HG03159 (cell line): ENCODE measurements at regions not wholly inside any gene's neighbourhood (a gene's known extent, or its start where the extent isn't known, plus 50 kb on each side); places are given as distances from the start of the nearest gene placed in this dataset.

Experiments used
- ATAC-seq: cut with Tn5 transposase; IDR thresholded peaks from one replicate; pipeline ENCODE4 v1.9.1; 2021; ENCODE audit warnings: mild to moderate bottlenecking, moderate library complexity; ENCODE audit not compliant: unreplicated experiment

- ATAC-seq: no peak
Measured at GRCh38 chr20:7383216-7383615, 557.0 kb downstream of the HAO1 start.

GRCh38 chr20:7387638-7388193, 552.5 kb downstream of the HAO1 start:
- no peak for ATAC-seq

DNA sequence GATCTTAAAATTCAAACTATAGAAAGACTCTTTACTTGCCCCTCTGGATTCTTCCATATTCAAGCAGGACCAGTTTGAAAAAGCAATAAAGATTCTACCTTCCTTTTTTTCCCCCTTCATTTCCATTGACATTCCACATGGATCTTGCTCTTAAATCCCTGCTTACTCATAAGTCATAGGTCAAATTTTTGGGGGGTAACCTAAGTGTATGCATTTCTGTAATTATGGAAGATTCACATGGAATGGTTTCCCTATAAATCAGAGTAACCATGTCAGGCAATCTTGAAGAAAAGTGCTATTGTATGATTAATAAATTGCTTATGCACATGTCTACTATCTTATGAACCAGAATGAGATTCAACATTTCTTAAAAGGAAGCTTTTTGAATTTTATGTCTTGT, 551.0 kb downstream of the HAO1 start:
- no peak for ATAC-seq

DNA sequence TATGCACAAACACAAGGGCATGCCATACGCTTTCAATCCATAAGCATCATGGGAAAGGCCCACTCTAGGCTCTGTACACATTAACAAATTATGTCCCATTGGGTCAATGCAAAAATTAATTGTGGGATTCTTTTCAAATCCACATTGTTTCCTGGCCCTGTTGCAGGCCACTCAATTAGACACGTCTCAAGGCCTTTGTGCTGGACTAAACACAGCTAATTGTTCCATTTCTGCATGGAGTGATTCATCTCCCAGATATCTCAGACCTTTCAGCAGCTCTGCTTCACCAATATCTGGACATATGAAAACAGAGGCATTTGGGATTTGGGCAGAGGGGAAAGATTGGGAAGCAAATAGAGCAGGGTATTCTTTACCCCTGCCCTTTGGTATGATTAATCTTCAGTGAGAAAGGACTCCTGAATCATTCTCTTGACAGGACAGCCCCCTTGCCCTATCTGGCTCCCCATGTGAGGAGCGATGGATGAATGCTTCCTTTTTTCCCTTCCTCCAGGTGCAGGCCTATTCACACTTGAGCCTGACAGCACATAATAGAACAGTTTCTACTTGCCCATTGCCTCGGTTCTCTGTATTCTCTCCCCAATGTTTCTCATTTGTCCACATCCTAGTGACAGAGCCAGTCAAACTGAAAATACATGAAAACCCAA, 547.6 kb downstream of the HAO1 start:
- ATAC-seq: no peak

DNA sequence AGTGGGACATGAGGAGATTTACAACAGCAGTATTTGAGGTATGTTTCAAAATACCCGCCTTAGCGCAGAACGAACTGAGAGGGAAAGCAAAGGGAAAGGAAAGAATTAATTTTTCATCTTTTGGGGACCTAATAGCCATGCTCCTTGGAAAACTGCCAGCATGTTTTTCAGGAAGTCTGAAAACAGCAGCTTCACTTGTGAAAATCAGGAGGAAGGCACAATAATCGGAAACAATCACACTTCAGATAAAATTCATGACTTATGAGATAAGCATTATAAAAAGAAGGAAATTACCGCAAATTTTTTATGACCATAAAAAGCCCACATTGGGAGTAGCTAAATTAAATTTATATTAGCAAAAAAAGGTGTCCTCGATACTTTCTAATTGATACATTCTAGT, 541.1 kb downstream of the HAO1 start:
- ATAC-seq: no peak

DNA sequence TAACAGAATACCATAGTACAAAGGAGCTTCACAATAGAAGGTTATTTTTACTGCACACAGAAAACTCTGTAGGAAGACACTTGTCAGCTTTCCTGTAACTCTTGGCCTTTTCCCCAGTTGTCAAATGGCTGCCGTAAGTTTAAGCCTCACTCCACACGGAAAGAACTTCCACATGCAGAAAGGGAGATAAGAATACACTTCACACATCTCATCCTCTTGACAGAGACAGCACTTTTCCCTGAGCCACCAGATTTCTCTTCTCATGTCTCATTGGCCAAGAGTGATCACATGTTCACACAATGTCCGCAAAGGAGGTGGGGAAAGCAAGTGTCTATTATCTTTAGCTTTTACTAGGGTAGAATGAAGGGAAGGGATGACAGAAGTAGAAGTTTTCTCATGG, 540.7 kb downstream of the HAO1 start:
- no peak for ATAC-seq

- ATAC-seq: no peak
Measured at GRCh38 chr20:7406671-7407070, 533.6 kb downstream of the HAO1 start.

DNA sequence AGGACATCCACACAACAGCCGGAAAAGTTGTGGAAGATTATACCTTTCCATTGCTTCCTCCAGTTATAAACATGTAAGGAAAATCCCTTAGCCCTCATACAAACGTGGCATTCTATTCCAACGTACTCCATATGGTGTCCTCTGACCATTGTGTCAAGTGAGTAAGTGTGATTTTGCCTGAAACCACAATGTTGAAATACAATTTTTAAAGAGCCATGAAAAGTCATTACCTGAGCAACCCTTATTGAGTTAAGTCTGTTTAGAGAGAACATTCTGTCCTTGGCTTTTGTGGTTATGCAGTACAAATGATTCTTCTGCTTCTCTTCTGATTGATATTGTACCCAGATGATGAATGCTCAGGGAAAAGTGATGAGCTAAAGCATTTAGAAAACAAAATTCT, 530.1 kb downstream of the HAO1 start:
- no peak for ATAC-seq

- ATAC-seq: no peak
Measured at GRCh38 chr20:7411075-7411474, 529.2 kb downstream of the HAO1 start.

- ATAC-seq: no peak
Measured at GRCh38 chr20:7415427-7415826, 524.8 kb downstream of the HAO1 start.

- no peak for ATAC-seq
Measured at GRCh38 chr20:7416382-7416781, 523.9 kb downstream of the HAO1 start.

- ATAC-seq: no peak
Measured at GRCh38 chr20:7420345-7420744, 519.9 kb downstream of the HAO1 start.

- ATAC-seq: no peak
Measured at GRCh38 chr20:7426890-7427496, 513.3 kb downstream of the HAO1 start.

GRCh38 chr20:7428946-7429345, 511.3 kb downstream of the HAO1 start:
- no peak for ATAC-seq

GRCh38 chr20:7432612-7433011, 507.6 kb downstream of the HAO1 start:
- no peak for ATAC-seq

DNA sequence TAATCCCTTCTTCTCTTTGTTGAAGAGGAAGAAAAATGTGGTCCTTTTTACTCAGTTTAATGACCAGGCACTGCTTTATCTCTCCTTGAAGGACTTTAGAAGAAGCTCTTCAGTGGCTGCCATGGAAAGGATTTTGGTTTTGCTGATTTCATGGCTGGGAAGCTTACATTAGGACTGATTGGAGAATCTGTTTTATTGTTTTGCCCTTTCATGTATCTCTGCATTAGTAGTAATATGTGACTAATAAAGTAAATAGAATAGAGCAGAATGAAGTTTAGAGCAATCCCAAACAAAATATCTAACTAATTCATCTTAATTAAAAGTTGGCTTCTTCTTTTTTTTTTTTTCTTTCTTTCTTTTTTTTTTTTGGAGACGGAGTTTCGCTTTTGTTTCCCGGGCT, 502.9 kb downstream of the HAO1 start:
- no peak for ATAC-seq

DNA sequence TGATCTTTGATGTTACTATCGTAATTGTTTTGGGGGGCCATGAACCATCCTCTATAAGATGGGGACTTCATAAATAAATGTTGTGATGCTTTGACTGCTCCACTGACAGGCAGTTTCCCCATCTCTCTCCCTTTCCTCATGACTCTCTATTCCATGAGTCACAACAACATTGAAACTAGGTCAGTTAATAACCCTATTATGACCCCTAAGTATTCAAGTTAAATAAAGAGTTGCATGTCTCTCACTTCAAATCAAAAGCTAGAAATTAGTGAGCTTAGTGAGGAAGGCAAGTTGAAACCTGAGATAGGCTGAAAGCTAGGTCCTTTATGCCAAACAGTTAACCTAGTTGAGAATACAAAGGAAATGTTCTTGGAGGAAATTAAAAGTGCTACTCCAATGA, 491.0 kb downstream of the HAO1 start:
- no peak for ATAC-seq

DNA sequence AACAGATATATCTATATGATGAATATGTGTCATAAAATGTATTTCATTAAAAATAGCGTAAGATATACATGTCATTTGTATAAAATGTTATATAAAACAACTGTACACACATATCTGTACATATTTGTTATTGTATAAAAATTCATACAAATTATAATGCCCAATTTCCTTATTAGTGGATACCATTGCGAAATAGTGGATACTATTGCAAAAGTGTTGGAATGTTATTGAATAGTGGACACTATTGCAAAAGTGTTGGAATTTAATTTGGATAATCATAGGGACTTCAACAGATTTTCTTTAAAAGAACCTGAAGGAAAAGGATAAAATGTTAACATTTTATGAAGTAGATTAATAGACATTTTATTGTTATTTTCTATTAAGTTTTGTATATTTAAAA, 487.4 kb downstream of the HAO1 start:
- no peak for ATAC-seq

GRCh38 chr20:7454047-7454446, 486.2 kb downstream of the HAO1 start:
- ATAC-seq: no peak

DNA sequence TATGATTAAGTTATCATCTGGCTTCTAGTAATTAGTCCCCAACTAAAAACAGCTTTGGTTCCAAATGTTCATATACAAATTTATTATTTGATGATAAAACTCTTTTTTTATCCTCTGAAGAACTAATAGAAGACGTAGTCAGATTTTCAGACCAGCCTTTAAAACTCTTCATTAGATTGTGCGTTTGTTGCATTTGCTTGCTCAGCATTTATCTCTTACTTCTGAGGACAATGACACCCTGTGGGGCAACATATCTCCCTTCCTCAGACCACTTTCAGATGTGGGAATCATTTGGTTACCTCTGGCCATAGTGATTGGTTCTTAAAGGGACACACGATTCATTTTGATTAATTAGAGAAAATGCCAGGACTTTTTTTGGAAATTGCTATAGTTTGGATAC, 481.8 kb downstream of the HAO1 start:
- ATAC-seq: no peak

GRCh38 chr20:7459083-7459482, 481.2 kb downstream of the HAO1 start:
- no peak for ATAC-seq

GRCh38 chr20:7463290-7463689, 477.0 kb downstream of the HAO1 start:
- no peak for ATAC-seq

GRCh38 chr20:7470912-7471311, 469.3 kb downstream of the HAO1 start:
- no peak for ATAC-seq
